TTC549 (cell line): ENCODE measurements at regions not wholly inside any gene's neighbourhood (a gene's known extent, or its start where the extent isn't known, plus 50 kb on each side); places are given as distances from the start of the nearest gene placed in this dataset.

Source experiments
- FAIRE-seq: peaks from 2 replicates; lab custom pipeline; 2012; peaks lifted over from hg19 to GRCh38; lab: Jason Lieb, UNC

DNA sequence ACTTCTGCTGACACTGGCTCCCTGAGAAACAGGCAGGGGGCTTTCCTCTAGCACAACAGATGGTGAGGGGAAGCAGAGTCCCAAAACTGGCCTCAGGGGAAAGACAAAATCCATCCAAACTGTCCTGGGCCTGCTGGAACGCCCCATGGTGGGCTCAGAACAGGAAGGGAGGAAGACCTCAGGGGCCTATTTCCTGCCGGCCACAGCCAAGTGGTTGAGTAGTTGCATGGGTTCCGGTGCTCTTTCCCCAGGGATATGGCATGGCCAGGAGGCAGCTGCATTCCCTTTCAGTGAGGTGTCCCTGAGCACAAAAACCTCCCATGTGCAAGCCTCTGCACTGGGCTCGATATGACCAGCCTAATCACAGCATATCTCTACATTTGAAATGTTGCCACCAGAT is 303.0 kb upstream of the IRX5 start:
- no peak for FAIRE-seq

- FAIRE-seq = no peak
Measured at GRCh38 chr16:54623636-54624035, 307.0 kb upstream of the IRX5 start.

- no peak for FAIRE-seq
Measured at GRCh38 chr16:54620197-54620596, 310.5 kb upstream of the IRX5 start.

DNA sequence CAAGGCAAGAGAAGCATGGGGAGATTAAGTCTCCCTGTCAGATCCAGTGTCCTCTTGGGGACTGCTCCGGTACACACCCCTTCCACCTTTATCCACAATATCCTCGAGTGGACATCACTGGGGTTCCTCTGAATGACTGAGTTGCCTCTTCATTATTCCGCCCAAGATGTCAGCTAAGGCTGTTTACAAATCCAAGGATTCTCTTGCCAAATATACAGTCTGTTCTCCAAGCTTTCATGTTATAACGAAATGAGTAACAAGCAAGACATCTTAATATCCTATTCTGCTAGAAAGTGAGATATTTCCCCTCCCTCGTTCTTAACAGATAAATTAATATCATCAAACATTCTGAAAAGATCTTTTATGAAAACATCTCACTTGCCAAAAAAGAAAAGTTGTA is 314.1 kb upstream of the IRX5 start:
- FAIRE-seq = no peak

DNA sequence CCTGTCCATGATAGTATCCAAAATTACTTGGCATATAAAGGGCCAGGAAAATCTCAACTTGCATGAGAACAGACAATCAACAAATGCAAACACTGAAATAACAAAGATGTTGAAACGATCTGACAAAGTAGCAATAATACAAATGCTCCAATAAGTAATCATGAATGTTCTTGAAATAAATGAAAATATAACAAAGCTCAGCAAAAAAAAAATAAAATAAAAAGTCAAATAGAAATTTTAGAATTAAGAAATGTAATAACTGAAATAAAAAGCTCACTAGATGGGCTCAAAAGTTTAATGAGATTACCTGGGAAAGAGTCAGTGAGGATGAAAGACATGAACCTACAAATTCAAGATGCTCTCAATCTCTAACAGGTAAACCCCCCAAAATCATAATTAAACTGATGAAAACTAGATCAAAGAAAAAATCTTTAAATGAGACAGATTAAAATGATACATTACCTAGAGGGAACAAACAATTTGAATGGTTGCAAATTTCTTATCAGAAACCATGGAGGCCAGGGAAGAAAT is 319.0 kb upstream of the IRX3 start:
- no peak for FAIRE-seq

DNA sequence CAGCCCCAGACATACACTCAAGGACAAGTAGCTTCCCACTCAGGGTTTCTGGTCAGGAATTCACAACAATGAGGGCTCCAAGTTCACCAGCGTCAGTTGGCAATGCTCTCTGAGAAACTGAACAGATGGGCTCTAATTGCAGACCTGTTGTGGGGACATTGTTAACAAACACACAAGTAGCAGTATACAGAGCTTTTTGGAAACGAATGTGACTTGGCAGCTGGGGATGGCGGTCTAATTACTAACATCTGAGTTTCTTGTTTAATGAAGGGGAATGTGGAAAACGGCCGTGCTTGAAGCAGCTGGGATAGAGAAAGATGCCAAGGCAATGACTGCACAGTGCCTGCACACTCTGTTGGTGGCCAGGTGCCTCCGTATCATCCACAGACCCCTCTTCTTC is 316.1 kb upstream of the IRX3 start:
- FAIRE-seq = no peak

- no peak for FAIRE-seq
Measured at GRCh38 chr16:54597222-54597621, 310.6 kb upstream of the IRX3 start.

DNA sequence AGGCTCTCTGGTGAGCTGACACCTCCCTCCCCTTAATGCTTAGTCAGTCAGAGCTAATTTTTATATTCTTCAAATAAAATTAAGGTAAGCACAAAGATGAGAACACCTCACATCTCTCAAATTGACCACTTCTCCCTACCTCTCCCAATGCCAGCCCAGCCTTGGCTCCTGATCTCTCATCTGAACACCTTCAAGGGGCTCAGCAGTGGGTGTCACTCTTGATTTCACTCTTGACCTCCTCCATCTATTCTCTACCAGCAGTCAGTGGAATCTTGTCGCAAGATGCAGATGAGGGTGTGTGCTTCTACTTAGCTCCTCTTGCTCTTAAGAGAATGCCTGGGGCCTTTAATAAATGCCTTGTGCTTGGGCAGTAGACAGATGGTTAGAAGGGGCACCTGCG is 309.0 kb upstream of the IRX3 start:
- FAIRE-seq = no peak

DNA sequence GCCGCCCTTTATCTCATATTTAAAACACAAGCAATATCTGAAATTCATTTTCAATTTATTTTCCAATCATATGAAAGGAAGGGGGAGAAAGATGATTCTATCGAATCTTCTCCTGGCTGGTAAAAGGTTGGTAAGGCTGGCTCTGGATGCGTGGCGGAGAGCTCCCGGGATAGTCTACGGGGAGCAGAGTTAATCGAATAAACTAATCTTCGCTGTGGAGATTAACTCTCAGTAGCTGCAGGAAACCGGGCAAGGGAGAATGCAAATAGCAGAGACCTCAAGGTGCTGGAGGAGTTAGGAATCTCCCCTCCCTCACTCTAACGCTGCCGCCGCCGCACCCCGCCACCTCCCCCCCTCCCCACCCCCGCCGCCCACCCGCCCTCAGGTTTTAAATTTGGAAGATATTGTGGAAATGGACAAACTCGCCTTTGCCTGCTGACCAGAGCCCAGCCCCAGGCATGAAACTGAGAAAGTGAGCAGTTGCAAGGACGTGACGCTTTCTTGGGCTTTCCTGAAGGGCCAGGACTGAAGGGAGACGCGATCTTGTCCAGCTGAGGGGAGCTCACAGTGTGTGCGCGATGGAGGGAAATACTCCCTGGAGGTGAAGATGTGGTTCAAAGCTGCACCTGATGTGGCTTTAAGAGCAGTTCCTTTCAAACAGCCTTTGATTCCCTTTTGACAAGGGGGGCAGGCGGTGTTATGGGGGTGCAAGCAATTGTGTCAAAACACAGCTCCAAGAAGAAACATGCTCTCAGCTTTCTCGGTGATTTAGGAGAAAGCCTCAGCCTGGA is 308.2 kb upstream of the IRX3 start:
- FAIRE-seq = no peak

GRCh38 chr16:54591816-54592246 is 305.2 kb upstream of the IRX3 start:
- no peak for FAIRE-seq

- no peak for FAIRE-seq
Measured at GRCh38 chr16:54590836-54591235, 304.2 kb upstream of the IRX3 start.

DNA sequence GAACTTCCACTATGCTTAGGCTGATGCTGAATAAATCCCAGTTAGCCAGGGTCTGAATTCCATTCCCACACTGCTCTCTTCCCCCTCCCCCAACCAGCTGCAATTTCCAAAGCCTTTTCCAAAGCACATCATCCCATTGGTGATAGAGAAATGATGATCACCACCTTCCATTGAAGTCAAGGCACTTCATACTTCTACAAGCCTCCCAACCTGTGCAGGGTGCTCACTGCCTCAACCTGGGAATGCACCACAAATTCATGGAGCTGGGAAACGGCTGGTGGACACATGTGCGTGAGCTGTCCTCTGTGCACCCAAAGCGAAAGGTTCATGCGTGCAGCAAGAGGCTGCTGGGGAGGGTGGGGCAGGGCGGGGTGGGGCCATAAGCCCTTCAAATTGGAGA is 302.7 kb upstream of the IRX3 start:
- FAIRE-seq = no peak

DNA sequence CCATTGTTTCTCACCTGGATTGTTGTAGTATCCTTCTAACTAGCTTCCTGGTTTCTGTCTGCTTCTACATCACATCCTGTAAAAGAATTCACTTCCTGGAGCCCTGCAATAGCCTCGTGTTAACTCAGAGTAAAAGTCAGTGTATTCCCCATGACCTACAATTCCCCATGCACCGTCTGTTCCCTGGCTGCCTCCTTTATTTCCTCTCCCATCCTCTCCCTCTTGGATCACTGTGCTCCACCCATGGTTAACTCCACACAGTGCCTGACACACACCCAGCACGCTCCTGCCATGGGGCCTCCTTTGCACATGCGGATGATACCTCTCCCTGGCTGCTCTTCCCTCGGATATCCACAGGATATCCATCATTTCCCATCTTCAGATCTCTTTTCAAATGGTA is 301.4 kb upstream of the IRX3 start:
- FAIRE-seq = no peak

DNA sequence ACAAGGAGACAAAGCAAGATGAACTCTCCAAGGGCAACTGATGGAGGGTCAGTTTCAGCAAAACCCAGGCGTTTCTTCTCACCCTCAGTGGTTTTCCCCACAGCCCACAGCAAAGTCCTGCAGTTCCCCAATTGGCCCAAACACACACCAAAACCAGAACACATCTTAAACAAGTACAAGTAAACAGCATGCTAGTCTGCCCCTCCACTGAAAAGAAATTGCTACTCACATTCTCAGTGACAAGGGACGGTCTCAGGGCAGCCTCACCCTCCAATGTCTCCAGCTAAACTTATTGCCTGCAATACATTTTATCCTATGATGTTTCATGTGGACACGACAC is 300.6 kb upstream of the IRX3 start:
- no peak for FAIRE-seq

DNA sequence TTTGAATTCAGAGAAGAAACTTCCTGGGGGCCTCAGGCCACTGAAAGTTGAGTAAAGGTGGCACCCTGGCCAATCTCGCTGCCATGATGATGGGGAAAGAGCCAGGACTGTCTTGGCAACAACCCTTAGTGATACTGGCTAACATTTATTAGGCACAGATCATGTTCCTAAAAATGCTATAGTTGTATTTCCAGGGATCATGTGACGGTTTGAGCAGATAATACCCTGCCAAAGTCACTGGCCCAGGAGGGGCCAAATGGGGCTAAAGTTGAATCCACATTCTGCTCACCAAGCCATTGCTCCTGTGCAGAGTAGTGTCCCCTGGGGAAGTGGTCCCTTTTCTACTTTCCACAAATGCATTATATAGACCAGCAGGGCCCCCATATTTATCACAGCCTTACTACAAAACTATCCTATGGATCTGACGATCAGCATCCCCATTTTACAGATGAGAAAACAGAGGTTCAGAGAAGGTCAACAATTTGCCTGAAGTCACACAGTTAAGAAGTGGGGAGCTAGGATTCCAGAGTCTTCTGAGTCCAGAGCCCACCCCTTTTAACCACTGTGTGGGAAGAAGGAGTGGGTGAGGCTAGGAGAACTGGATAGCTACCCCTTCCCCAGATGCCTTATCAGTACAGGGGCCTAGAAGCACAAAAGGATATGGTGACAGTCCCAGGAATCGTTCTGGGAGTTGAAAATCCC is 300.0 kb upstream of the IRX3 start:
- no peak for FAIRE-seq

GRCh38 chr16:54585998-54586340 is 299.4 kb upstream of the IRX3 start:
- no peak for FAIRE-seq

GRCh38 chr16:54585094-54585997 is 298.8 kb upstream of the IRX3 start:
- no peak for FAIRE-seq

GRCh38 chr16:54584121-54584520 is 297.5 kb upstream of the IRX3 start:
- no peak for FAIRE-seq

GRCh38 chr16:54582631-54583250 is 296.2 kb upstream of the IRX3 start:
- no peak for FAIRE-seq

DNA sequence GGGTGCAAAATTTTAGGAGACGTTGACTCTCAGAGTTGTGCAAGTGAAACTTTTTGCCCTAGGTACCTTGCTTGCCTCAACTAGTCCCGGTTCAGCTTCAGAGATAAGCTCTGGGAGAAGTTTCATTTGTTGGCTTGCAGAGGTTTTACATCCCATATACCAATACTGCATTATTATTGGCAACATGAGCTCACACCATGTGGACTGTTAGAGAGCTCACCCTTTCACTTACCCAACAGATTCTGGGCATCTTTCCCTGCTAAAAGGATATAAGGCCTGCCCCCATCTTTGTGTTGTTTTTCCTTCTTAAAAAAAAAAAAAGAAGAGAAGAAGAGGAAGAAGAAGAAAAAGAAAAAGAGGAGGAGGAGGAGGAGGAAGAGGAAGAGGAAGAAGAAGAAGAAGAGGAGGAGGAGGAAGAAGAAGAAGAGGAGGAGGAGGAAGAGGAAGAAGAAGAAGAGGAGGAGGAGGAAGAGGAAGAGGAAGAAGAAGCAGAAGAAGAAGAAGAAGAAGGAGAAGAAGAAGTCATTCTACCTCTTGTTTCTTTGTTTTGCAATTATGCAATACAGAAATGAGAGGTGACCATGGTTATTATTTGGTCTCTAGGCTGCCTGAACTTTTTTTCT is 292.6 kb upstream of the IRX3 start:
- FAIRE-seq = no peak

DNA sequence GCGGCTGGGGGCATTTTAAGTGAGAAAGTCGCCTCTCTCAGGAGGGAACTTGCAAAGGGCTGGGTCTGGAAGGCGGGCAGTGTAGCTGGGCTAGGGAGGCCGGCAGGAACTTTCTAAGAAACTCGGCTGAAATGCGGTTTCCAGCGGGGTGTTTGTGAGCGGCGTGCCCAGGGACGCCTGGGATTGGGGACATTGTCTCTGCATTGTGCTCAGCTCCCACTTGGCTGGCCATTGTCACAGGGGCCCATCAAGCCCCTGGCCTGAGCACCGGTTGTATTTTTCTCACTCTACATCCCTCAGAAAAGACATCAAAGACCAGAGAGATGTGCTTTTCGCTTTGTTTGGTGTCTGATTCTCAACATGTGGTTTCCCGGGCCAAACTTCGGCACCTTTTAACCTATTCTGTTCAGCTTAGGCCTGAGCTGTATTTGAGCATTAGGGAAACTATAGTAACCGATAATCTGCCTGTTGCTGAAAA is 291.1 kb upstream of the IRX3 start:
- no peak for FAIRE-seq

DNA sequence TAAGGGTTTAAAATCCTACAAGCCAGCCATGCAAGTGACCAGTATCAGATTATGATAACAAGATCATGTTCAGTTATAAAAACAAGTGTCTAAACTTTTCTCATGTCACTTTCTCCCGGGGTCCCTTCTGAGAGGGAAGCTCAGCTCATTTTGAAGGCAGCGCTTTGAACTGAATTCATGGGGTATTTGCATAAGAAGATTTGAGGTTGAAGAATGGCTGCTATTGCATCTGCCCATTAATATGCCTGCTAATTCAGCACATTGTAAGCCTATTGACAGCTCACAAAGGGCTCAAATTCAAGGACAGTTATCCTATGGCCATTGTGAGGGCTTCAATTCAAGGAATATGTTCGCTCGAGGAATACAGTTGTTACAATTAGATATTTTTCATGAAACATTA is 290.2 kb upstream of the IRX3 start:
- no peak for FAIRE-seq
